DMS153 treated with DMSO at 0.1 percent for 48 hours (cell line): ENCODE measurements at regions not wholly inside any gene's neighbourhood (a gene's known extent, or its start where the extent isn't known, plus 50 kb on each side); places are given as distances from the start of the nearest gene placed in this dataset.

Experiments used
- DNase-seq: peaks from one replicate; lab custom pipeline; 2025; ENCODE audit not compliant: unreplicated experiment; lab: John Stamatoyannopoulos, UW

GRCh38 chr5:164362835-164363234 is 857.4 kb downstream of the MAT2B start:
- DNase-seq = no peak

GRCh38 chr5:164364237-164365208 is 859.1 kb downstream of the MAT2B start:
- DNase-seq = no peak

GRCh38 chr5:164370841-164371240 is 865.4 kb downstream of the MAT2B start:
- no peak for DNase-seq

- DNase-seq = no peak
These were observed 867.5 kb downstream of the MAT2B start for GRCh38 chr5:164372892-164373291.

- DNase-seq = no peak
These were observed 868.5 kb downstream of the MAT2B start for GRCh38 chr5:164373876-164374275.

GRCh38 chr5:164375051-164375450 is 869.6 kb downstream of the MAT2B start:
- DNase-seq = no peak

GRCh38 chr5:164376843-164377242 is 871.4 kb downstream of the MAT2B start:
- no peak for DNase-seq

GRCh38 chr5:164377746-164378145 is 872.3 kb downstream of the MAT2B start:
- DNase-seq = no peak

- DNase-seq = no peak
These were observed 878.2 kb downstream of the MAT2B start for GRCh38 chr5:164383662-164384061.

GRCh38 chr5:164392531-164392930 is 887.1 kb downstream of the MAT2B start:
- DNase-seq = no peak

GRCh38 chr5:164394686-164395194 is 889.3 kb downstream of the MAT2B start:
- DNase-seq = no peak

GRCh38 chr5:164412531-164412930 is 907.1 kb downstream of the MAT2B start:
- no peak for DNase-seq

- DNase-seq = no peak
These were observed 914.7 kb downstream of the MAT2B start for GRCh38 chr5:164420161-164420560.

- DNase-seq = no peak
These were observed 917.0 kb downstream of the MAT2B start for GRCh38 chr5:164422400-164422799.

- no peak for DNase-seq
These were observed 926.4 kb downstream of the MAT2B start for GRCh38 chr5:164431634-164432304.

GRCh38 chr5:164433106-164433870 is 927.9 kb downstream of the MAT2B start:
- no peak for DNase-seq

GRCh38 chr5:164435576-164435975 is 930.2 kb downstream of the MAT2B start:
- no peak for DNase-seq

GRCh38 chr5:164439799-164440198 is 934.4 kb downstream of the MAT2B start:
- no peak for DNase-seq

- DNase-seq = no peak
These were observed 944.0 kb downstream of the MAT2B start for GRCh38 chr5:164449460-164449859.

GRCh38 chr5:164466033-164466432 is 960.6 kb downstream of the MAT2B start:
- no peak for DNase-seq

GRCh38 chr5:164470312-164470711 is 964.9 kb downstream of the MAT2B start:
- DNase-seq = no peak
